ENCODE measurements at regions not wholly inside any gene's neighbourhood (a gene's known extent, or its start where the extent isn't known, plus 50 kb on each side); places are given as distances from the start of the nearest gene placed in this dataset.

DNA sequence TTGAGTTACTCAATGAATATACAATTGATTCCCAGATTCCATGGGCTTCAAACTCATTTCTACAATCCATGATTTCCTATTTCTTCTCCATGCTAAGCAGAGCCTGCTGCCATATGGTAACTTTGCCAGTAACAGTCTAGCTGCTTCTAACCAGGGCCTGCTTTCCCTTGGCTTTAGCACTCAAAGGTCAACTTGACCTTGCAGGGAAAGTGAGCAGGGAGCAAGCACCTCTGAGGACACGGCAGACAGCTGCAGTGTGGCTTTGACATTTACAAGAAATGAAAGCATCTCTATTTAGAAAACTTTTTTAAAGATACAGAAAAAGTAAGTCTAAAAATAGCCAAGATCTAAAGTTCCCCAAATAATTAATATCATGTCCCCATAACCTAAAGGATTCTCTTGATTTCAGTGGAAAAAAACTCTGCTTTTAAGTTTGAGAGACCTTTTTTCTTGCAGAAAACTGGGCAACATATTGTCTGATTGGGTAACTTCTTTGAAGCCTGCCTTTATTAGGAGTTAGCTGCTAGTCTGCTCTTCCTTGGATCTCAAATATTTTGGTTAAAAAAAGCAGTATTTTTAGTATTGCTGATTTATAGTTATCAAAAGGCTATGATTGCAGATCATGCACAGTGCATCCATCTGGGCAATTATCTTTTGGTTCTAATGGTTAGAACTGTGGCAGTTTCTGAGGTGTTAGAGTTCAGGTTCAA is 257.9 kb downstream of the AHR start:
- 37 to 44% methylated on average over 1 of the region's 1 CpG for WGBS, 2 donors
- intact Hi-C loops (cut with DNase I; ENCODE audit: low total_unique reads) = no loop called here
- no peak overlapping the region for H3K4me3 ChIP-seq (ENCODE audit: low read depth, poor library complexity, severe bottlenecking)

DNA sequence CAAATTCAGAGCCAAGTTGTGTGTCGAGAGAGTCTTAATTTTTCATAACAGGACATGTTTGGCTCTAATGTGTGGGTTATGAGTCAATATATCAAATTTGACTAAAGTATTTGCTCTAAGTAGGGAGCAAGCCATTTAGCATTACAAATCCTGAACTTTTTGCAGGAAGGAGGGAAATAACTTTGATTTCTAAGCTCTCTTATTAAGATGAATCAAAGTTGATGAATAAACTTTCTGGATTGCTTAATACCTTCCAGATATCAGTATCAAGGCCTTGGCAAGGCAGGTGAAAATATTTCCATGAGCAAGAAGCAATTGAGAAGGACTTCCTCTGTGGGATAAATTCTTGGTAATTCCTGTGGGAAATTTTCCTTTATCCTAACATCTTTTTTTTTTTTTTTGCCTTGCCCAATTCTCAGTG is 258.8 kb downstream of the AHR start:
- 18 to 20% methylated on average over 1 of the region's 1 CpG for WGBS, 2 donors
- TF ChIP-seq, protein P1, sequence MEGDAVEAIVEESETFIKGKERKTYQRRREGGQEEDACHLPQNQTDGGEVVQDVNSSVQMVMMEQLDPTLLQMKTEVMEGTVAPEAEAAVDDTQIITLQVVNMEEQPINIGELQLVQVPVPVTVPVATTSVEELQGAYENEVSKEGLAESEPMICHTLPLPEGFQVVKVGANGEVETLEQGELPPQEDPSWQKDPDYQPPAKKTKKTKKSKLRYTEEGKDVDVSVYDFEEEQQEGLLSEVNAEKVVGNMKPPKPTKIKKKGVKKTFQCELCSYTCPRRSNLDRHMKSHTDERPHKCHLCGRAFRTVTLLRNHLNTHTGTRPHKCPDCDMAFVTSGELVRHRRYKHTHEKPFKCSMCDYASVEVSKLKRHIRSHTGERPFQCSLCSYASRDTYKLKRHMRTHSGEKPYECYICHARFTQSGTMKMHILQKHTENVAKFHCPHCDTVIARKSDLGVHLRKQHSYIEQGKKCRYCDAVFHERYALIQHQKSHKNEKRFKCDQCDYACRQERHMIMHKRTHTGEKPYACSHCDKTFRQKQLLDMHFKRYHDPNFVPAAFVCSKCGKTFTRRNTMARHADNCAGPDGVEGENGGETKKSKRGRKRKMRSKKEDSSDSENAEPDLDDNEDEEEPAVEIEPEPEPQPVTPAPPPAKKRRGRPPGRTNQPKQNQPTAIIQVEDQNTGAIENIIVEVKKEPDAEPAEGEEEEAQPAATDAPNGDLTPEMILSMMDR (IDR thresholded peaks at IDR 0.05) = no peak
- no peak for TF ChIP-seq POLR2A (IDR thresholded peaks at IDR 0.05)
- H3K4me3 ChIP-seq (ENCODE audit: low read depth, poor library complexity, severe bottlenecking) = no peak overlapping the region
- DNase-seq (ENCODE audit: low spot score in 2 of 2) = no peak
- intact Hi-C loops (cut with DNase I; ENCODE audit: low total_unique reads) = no loop called here

More for the DNA sequence above, 257.9 kb downstream of the AHR start:
- DNase-seq (ENCODE audit: low spot score in 2 of 2) = no peak
- TF ChIP-seq POLR2A (IDR thresholded peaks at IDR 0.05) = no peak
- TF ChIP-seq, protein P1 (IDR thresholded peaks at IDR 0.05) = no peak

DNA sequence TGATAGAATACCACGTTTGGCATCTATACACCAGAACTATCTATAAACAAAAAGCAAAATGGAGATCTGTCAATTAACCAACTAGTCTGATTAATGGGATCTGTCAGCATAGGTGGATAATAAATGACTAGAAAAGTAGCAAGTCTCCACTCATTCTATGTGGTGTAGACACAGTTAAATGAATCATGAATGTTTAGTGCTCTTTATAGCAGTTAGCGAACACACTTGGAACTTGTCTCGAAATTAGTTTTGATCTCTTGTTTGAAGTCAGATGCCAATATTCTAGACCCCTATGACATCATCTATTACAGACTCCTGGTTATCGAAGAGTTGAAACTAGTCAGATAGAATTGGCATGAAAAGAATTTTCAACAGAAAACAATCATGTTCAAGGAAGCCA is 259.7 kb downstream of the AHR start:
- intact Hi-C loops (cut with DNase I; ENCODE audit: low total_unique reads) = no loop called here
- DNase-seq (ENCODE audit: low spot score in 2 of 2) = no peak
- no peak overlapping the region for H3K4me3 ChIP-seq (ENCODE audit: low read depth, poor library complexity, severe bottlenecking)
- 35 to 45% methylated on average over 4 of the region's 4 CpGs for whole genome bisulfite sequencing, 2 donors
- TF ChIP-seq, protein P1 (IDR thresholded peaks at IDR 0.05) = no peak
- no peak for TF ChIP-seq POLR2A (IDR thresholded peaks at IDR 0.05)

DNA sequence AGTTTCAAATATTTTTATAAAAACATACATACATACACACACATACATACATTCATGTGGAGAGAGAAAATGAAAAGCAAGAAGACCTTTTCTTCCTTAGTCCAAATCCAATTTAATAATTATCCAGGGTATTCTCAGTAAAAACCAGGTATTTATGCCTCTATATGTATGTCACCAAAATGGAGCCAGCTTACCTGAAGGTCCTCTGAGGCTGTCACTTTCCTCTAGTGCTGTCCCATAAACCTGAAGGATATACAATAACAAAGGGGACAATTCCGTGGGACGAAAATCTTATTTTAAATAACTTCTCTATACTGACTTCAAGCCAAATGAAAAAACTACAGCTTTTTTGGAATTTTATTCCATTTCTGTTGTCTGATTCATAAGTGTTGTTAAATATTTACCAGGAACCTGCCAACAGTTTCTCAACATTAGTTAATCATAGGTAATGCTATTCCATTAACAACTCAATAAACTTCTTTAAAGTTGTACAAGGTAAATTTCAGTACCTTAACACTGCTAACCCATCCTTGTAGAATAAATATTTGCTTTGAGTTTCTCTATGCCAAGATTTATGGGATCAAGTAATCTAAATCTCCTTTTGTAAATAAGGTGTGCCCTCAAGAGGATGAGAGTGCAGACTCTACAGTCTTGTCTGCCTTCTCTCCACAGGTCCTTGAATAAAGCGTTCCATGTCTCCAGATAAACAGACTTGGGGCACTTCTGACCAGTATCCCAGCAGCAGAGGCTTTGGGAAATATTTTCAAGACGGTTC is 260.3 kb downstream of the AHR start:
- H3K4me3 ChIP-seq (ENCODE audit: low read depth, poor library complexity, severe bottlenecking) = no peak overlapping the region
- TF ChIP-seq, protein P1 (IDR thresholded peaks at IDR 0.05) = no peak
- no peak for TF ChIP-seq POLR2A (IDR thresholded peaks at IDR 0.05)
- intact Hi-C loops (cut with DNase I; ENCODE audit: low total_unique reads) = no loop called here
- DNase-seq (ENCODE audit: low spot score in 2 of 2) = no peak
- 64 to 71% methylated on average over 4 of the region's 4 CpGs for WGBS, 2 donors

DNA sequence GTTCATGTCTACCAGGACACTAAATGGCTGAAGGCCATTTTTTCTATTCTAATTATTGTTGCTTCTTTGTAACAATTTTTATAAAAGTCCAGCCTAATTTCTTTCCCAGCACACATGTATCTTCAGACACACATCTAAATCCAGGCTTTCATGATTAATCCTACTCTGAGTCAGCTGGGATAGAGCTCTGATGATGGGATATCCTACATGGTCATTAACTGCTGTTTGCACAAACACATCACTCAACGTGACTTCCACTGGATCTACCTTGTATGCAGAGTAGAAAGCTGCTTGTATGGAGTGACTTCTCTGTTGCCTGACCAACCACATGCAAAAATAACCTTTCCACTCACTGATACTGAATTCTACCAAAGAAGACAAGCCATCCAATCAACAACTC is 260.9 kb downstream of the AHR start:
- no peak overlapping the region for H3K4me3 ChIP-seq (ENCODE audit: low read depth, poor library complexity, severe bottlenecking)
- TF ChIP-seq, protein P1 (IDR thresholded peaks at IDR 0.05) = no peak
- TF ChIP-seq POLR2A (IDR thresholded peaks at IDR 0.05) = no peak
- DNase-seq (ENCODE audit: low spot score in 2 of 2) = no peak
- 54 to 55% methylated on average over 1 of the region's 1 CpG for WGBS, 2 donors
- intact Hi-C loops (cut with DNase I; ENCODE audit: low total_unique reads) = no loop called here
